Prostate gland (tissue), 2 donors: ENCODE measurements at regions not wholly inside any gene's neighbourhood (a gene's known extent, or its start where the extent isn't known, plus 50 kb on each side); places are given as distances from the start of the nearest gene placed in this dataset.

Experiments used
- DNase-seq: peaks from one replicate; pipeline ENCODE4 v3.0.0-alpha.2; 2019; ENCODE audit warnings: low spot score
- H3K27ac ChIP-seq, 2 donors: fragments of 200-600 bp; sonication (generic); 2 replicates each; pipeline ENCODE4 v1.5.1; 2017 to 2019
- H3K27me3 ChIP-seq: fragments of 200-600 bp; sonication (generic); replicated peaks from 2 replicates; pipeline ENCODE4 v1.5.1; 2019; ENCODE audit not compliant: insufficient read depth
- H3K36me3 ChIP-seq, 2 donors: fragments of 200-600 bp; sonication (generic); 1 replicate in 1 of 2; 2 replicates in 1 of 2; pipeline versions ENCODE4 v1.5.1 to v1.8.1; 2017 to 2019
- H3K4me1 ChIP-seq: fragments of 200-600 bp; sonication (generic); replicated peaks from 2 replicates; pipeline ENCODE4 v1.5.1; 2019
- H3K4me3 ChIP-seq, 2 donors: fragments of 200-600 bp; sonication (generic); 2 replicates each; pipeline ENCODE4 v1.5.1; 2017 to 2019
- H3K9me3 ChIP-seq: fragments of 200-600 bp; sonication (generic); 2 replicates; pipeline ENCODE4 v1.5.1; 2017
- POLR2A ChIP-seq: fragments of 450-650 bp; IDR thresholded peaks from one replicate; pipeline ENCODE4 v1.6.1; 2016; ENCODE audit warnings: antibody characterized with exemption, mild to moderate bottlenecking
- POLR2AphosphoS5 ChIP-seq: sonication (generic); formaldehyde crosslinking; IDR thresholded peaks from one replicate; pipeline ENCODE4 v1.6.1; 2017; ENCODE audit warnings: antibody characterized with exemption
- WGBS: methylation state at CpG from one replicate; pipeline ENCODE4 v1.1.5; 2018; 5-methylcytosine and 5-hydroxymethylcytosine counted together
- intact Hi-C: fragments of 100-400 bp; cut with DNase I; formaldehyde crosslinking; loops from one replicate; pipeline ENCODE4 v1.14.2; 2022
- TF ChIP-seq, protein P1 (sequence below), 4 experiments: fragments of 200-600 bp in 2 of 4; fragments of 450-650 bp in 2 of 4; sonication (generic) in 2 of 4; IDR thresholded peaks; 1 replicate in 3 of 4; 2 replicates in 1 of 4; pipeline ENCODE4 v1.5.1; 2016 to 2019; ENCODE audit warnings: antibody characterized with exemption in 4 of 4, mild to moderate bottlenecking in 2 of 4, moderate library complexity in 2 of 4

DNA sequence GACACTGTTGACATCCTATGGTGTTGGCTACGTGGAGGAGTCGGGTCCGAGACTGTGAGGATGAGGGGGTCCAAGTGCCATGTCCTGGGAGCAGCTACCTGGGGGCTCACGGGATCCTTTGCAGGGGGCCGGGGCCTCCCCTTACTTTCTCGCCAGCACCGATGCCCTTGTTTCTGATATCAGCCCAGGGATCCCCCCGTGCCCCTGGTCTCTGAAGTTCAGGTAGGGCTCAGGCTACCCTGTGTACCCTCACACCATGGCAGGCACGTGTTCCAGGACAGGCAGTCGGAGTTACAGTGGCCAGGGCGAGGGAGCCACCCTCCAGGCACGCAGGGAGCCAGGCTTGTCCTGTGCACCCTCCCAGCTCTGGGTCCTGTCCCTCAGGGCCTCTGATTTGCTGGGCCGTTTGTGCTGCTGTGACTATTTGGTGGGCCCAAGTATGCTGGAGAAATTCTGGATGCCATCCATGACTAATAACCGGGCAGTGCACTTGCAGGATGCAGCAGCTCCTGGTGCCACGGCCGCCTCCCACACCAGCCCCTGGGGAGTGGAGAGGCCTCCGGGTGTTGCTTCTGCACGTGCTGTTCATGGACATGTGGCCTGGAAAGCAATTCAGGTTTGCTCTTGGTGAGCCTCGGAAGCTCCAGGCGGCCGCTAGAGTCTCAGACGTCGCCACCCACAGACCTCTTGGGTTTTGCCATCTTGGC, 93.1 kb upstream of the SFSWAP start:
- Histone ChIP-seq H3K36me3 (no peaks in the 10 kb centered on the region), H3K4me1 (no peaks in the 10 kb centered on the region), H3K4me3 (no peak overlapping the region), H3K27ac (no peak overlapping the region), H3K27me3 (peaks cover 6% of the 10 kb centered on the region), H3K9me3 (no peaks in the 10 kb centered on the region)
- WGBS = 78% methylated on average over 22 of the region's 23 CpGs
- intact Hi-C loops = no loop called here
- no peak for DNase-seq
- TF ChIP-seq POLR2AphosphoS5 (no peak), POLR2A (no peak)
- TF ChIP-seq, protein P1, sequence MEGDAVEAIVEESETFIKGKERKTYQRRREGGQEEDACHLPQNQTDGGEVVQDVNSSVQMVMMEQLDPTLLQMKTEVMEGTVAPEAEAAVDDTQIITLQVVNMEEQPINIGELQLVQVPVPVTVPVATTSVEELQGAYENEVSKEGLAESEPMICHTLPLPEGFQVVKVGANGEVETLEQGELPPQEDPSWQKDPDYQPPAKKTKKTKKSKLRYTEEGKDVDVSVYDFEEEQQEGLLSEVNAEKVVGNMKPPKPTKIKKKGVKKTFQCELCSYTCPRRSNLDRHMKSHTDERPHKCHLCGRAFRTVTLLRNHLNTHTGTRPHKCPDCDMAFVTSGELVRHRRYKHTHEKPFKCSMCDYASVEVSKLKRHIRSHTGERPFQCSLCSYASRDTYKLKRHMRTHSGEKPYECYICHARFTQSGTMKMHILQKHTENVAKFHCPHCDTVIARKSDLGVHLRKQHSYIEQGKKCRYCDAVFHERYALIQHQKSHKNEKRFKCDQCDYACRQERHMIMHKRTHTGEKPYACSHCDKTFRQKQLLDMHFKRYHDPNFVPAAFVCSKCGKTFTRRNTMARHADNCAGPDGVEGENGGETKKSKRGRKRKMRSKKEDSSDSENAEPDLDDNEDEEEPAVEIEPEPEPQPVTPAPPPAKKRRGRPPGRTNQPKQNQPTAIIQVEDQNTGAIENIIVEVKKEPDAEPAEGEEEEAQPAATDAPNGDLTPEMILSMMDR (IDR thresholded peaks at IDR 0.05) = no peak

DNA sequence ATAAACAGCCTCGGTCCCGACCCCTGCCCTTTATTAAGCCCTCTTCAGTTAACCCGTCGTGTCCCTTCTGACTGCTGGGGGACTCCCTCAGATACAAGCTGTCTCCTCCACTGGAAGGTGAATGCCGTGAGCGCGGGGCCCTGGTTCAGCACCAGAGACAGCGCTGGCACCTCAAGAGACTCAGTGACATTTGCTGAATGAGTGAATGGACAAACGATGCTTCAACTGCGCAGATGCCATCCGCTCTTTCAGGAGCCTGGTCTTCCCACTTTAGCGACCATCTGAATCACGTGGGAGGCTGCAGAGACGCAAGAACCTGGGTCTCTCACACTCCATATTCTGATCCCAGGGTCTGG, 92.6 kb upstream of the SFSWAP start:
- H3K9me3 ChIP-seq = no peaks in the 10 kb centered on the region
- intact Hi-C loops = no loop called here
- no peak overlapping the region for H3K27ac ChIP-seq
- no peak for DNase-seq
- peaks cover 6% of the 10 kb centered on the region for H3K27me3 ChIP-seq
- no peaks in the 10 kb centered on the region for H3K4me1 ChIP-seq
- H3K36me3 ChIP-seq = no peaks in the 10 kb centered on the region
- no peak overlapping the region for H3K4me3 ChIP-seq
- TF ChIP-seq, protein P1 (IDR thresholded peaks at IDR 0.05) = no peak
- TF ChIP-seq POLR2A (no peak), POLR2AphosphoS5 (no peak)
- WGBS = 19% methylated on average over 14 of the region's 14 CpGs

DNA sequence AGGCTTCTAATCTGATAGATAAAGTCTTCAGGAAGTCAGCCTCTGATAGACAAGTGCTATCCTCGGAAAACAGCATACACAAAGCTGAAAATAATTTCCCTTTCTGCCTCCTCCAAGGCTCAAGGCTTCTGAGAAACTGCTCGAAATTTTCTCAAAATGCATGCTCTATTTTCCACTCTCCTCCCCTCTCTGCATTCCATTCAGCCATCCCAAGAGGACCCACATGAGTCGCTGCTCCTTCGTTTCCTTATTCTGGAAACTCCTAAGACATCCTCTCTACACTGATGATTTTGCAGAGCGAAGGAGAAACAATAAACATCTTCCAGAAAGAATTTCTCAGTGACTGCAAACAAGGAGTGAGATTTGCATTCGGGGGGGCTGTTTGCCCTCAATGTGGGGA, 92.2 kb upstream of the SFSWAP start:
- H3K9me3 ChIP-seq = no peaks in the 10 kb centered on the region
- intact Hi-C loops = no loop called here
- no peak overlapping the region for H3K27ac ChIP-seq
- WGBS = 69% methylated on average over 6 of the region's 6 CpGs
- H3K36me3 ChIP-seq = no peaks in the 10 kb centered on the region
- no peak for TF ChIP-seq POLR2AphosphoS5
- no peak for TF ChIP-seq POLR2A
- TF ChIP-seq, protein P1 (IDR thresholded peaks at IDR 0.05) = no peak
- peaks cover 6% of the 10 kb centered on the region for H3K27me3 ChIP-seq
- no peak for DNase-seq
- no peaks in the 10 kb centered on the region for H3K4me1 ChIP-seq
- no peak overlapping the region for H3K4me3 ChIP-seq

DNA sequence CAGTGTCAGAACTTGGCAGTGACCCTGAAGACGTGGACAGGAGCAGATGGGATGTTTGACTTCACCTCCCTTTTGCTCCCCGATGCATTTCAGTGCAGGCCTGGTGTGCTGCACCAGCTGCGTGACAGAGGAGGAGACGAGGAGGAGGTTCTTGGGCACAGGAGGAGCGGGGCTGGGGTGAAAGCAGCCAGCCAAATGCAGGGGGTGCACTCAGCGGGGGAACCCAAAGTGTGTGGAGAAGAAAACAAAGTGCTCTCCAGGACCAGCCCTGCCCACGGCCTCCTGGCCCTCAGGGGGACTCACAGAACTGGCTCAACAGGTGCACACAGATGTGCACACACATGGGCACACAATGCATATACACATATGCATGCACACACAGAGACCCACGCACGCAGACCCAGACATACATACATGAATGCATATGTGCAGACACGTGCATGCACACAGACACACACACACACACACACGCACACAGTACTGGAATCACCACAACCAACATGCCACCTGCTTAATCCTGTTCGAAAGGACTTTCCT, 91.7 kb upstream of the SFSWAP start:
- H3K9me3 ChIP-seq = no peaks in the 10 kb centered on the region
- H3K27me3 ChIP-seq = peaks cover 6% of the 10 kb centered on the region
- intact Hi-C loops = no loop called here
- H3K4me1 ChIP-seq = no peaks in the 10 kb centered on the region
- DNase-seq = no peak
- TF ChIP-seq POLR2A = no peak
- TF ChIP-seq, protein P1 (IDR thresholded peaks at IDR 0.05) = no peak
- TF ChIP-seq POLR2AphosphoS5 = no peak
- WGBS = 58% methylated on average over 12 of the region's 12 CpGs
- no peak overlapping the region for H3K4me3 ChIP-seq
- no peaks in the 10 kb centered on the region for H3K36me3 ChIP-seq
- H3K27ac ChIP-seq = no peak overlapping the region
